NT2/D1 (cell line): ENCODE measurements at regions not wholly inside any gene's neighbourhood (a gene's known extent, or its start where the extent isn't known, plus 50 kb on each side); places are given as distances from the start of the nearest gene placed in this dataset.

Experiments used
- SUZ12 ChIP-seq: IDR thresholded peaks from 2 replicates; pipeline ENCODE4 v1.6.1; 2011; ENCODE audit not compliant: insufficient read length, insufficient read depth; ENCODE audit errors: extremely low read depth
- YY1 ChIP-seq: IDR thresholded peaks from 2 replicates; pipeline ENCODE4 v1.6.1; 2011; ENCODE audit not compliant: insufficient read length, insufficient read depth
- ZNF274 ChIP-seq: IDR thresholded peaks from 2 replicates; pipeline ENCODE4 v1.6.1; 2011; ENCODE audit warnings: mild to moderate bottlenecking, low read depth, low read length

GRCh38 chr2:193502363-193503035, 1307.8 kb upstream of the TMEFF2 start:
- no peak for TF ChIP-seq ZNF274
- TF ChIP-seq YY1, result no peak
- TF ChIP-seq SUZ12, result no peak
